Cerebellar cortex (tissue), 1 donor: ENCODE measurements at regions not wholly inside any gene's neighbourhood (a gene's known extent, or its start where the extent isn't known, plus 50 kb on each side); places are given as distances from the start of the nearest gene placed in this dataset.

Source experiments
- DNase-seq: peaks from one replicate; pipeline ENCODE4 v3.0.0-alpha.2; 2015; ENCODE audit warnings: low spot score

DNA sequence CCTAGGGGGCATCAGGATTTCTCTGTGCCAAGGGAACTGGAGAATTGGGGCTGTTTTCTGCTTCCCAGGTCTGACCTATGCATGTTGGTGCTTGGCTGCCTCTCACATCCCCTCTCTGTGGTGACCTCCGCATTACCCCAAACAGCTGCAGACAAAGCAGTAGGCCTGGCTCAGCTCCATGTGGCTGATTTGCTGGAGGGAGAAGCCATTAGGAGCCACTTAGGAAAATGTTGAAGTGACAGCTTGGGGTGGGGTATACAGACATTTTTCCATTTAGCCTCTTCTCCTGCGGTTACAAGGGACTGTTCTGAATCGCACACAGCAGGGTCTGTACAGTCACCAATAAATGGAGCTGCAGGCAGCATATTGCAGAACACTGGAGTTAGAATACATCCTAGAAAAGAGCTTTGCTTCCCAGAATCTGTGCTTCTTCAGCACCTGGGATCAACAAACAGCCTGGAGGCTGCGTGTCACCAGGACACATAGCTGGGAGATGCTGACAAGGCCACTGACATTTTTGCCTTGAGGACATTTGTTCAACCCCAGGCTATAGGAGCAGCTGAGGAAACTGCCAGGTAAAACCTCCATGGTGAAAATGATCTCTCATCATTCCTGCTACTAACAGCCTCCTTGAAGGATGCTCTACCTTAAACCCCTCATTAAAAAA lies 335.3 kb downstream of the DIRAS2 start:
- DNase-seq, result no peak

DNA sequence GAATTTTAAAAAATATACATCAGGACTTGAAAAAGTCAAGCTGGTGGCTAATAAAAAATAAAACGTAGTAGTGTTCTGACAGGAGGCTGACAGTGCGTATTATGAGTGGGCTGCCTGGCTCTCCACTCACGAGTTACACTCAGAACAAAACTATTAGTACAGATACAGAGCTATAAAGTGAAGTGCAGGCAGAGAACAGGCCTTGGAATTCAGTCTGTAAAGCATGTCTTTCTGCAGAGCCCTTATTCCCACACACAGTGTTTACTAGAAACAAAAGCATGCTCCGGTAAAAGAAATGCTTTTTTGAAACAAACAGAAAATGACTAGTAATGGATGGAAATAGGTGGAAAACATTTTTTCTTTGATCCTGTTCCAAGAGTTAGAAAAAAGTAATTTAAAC lies 334.7 kb downstream of the DIRAS2 start:
- no peak for DNase-seq

- DNase-seq, result no peak
Observed at GRCh38 chr9:90308691-90309090, 333.9 kb downstream of the DIRAS2 start.

DNA sequence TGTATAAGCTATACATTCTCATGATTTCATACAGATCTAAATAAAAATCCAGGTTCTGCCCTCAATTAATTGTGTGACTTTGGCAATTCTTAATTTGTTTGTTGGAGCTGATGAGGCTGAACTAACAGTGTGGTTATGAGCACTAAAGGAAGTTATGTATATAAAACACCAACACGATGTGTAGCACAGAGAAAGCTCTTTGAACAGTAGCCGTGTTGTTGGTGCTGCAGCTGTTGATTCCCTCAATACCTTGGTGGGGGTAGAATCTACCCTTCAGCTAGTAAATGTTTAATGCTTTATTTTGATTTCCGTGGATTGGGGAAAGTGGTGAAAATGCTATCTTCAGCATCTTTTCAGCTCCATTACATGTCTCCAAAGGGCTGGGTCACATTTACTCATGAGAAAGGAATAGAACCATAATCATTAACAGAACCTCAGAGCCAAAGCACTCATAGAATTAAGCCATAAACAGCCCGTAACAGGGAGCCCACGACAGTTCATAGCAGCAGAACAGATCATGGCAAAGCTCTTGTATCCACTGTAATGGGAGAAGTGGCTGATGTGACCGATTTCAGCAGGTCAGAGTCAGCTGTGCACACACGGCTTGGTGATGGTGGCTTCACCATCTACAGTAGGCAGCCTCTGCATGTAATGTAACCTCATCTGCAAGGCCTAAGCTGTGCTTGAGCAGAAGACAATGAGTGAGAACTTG lies 332.7 kb downstream of the DIRAS2 start:
- no peak for DNase-seq

DNA sequence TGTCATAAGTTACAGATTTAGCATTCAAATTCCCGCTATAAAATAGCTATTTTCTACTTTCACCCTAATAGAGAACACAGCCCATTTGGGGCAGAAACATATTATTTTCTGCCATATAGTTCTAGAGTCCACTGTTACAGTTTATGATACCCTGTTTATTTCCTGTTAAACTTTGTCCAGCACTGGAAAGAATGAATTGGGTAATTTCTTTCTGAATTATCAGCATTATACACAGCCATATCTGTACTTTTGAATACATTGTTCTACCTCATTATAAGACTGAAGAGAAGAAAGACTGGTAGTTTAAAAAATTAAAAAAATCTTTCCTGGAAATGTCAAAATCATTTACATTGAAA lies 332.1 kb downstream of the DIRAS2 start:
- DNase-seq, result no peak

DNA sequence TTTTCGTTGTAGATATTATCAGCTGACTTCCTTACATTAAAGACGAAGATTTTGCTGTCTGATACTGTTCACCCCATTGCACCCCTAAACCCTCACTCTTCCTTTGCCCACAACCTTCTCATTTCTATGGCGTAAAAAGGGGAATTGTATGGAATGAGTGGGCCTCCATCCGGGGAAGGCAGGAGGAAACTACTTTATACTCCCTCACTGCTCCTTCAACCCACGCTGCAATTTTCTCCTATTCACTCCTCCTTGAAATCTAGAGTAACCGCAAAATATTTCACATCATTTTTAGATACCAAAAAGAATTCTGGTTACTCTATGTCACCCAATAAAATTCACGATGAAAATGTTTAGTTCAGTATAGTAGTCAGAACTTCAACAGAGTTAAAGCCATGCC lies 330.8 kb downstream of the DIRAS2 start:
- no peak for DNase-seq

GRCh38 chr9:90322296-90322695 lies 320.3 kb downstream of the DIRAS2 start:
- DNase-seq, result no peak

DNA sequence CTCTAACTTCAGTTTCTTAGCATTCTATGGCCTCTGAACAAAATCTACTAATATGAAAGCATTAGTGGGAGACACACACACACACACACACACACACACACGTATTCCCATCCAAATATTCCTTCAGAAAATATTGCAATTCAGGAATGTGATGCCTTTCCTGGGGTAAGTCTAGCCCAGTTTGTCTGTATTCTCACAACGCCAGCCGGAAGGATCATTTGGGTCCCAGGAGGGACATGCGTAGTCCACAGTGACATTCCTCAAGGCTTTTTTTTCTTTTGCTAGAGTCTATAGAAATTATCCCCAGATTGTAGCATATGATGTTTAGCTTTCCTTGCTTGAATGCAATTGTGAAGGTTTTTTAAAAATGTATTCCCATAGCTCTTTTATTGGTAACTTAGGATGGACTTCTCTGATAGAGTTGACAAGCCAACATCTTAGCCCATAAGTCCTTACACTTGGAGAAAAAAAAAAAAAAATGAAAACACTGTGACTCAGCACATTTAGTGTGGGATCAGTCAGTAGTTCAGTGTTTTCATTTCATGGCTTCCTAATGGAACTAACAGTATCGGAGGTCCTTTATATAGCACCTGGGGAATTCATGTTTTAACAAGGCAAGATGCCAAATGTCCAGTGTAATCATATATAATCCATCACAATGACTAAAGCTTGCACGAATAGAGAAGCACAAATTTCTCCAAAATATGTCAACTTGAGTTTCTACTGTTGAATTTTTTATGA lies 316.5 kb downstream of the DIRAS2 start:
- no peak for DNase-seq

GRCh38 chr9:90330231-90330630 lies 312.4 kb downstream of the DIRAS2 start:
- DNase-seq, result no peak

DNA sequence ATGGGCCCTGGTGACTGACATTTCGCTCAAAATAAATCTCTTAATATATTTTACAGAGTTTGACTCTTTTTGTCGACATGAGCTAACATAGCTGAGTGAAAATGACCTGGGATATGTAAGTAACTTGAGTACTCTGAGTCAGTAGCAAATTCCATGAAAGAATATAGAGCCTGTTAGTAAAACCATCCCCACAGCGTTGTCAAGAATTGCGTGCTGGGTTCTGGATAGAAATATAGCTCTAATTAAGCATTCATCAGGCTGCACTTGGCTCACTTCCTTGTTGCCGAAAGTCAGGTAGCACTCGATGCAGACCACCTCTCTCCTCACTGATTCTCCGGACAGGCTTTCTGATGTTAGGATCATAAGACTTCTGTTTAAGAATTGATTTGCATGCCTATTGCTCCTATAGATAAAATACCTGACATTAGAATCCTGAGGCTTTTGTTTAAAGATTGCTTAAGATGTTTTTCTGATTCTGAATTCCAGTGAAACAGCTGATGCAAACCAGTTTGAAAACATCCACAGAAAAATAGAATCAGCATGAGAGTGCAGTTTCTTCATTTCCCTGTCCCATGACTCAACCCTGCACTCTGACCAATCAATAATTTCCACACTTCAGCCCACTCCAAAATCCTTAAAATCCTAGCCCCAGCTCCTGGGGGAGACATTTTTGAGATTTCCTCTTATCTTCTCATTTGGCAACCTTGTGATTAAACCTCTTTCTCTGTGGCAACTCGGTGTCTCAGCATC lies 310.6 kb downstream of the DIRAS2 start:
- no peak for DNase-seq

DNA sequence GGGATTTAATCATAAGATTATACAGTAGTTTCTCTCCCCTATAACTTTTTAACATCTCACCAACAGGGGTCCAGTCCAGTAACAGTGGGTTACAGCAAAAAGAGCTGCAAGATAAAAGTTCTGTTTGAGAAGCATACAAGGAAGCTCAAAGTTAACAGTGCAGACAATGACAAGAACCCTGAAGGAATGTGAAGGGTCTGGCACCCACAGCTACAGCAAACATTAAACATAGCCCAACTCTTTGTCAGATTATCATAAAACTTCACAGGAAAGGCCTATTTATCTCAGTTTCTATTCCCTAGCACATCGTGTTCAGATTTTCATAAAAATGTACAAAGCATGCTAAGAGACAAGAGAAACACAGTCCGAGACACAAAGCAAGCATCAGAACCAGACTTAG lies 309.4 kb downstream of the DIRAS2 start:
- no peak for DNase-seq

DNA sequence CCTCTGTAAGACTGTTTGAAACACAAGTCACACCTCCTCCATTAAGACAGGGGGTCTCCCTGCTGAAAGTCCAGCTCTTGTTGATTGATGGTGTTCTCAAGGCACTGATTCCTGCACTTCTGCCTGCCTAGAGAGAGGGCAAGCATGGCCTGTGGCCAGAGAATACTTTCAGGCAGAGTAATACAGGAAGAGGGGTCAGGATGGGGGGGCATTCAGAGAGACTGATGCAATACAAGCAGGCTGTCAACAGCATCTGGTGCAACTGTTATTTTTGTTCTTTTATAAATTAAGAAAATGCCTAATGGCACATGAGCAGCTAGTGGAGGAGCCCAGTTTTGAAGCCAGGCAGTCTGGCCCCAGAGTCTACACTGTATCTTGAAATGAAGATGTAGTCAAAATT lies 302.2 kb downstream of the DIRAS2 start:
- DNase-seq, result no peak

GRCh38 chr9:90342607-90343006 lies 300.0 kb downstream of the DIRAS2 start:
- DNase-seq, result no peak

- no peak for DNase-seq
Observed at GRCh38 chr9:90343366-90343765, 299.3 kb downstream of the DIRAS2 start.

DNA sequence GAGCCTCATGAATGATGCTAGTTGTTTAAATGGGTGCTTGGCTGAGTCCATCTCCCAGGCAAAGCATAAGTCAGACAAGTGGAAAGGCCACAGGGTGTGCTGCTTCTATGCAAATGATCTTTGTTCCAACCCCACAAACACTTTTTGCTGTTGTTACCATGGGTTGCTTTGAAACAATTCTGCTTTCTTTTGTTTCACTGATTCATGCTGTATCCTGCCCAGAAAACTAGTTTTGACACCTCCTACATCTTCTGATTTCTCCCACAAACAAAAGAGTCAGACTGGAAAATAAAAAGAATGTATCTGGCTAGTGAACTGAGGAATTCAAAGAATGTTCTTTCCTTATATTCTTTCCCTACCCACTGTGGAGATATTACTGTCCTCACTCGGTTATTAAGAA lies 298.6 kb downstream of the DIRAS2 start:
- no peak for DNase-seq

- DNase-seq, result no peak
Observed at GRCh38 chr9:90365666-90366065, 277.0 kb downstream of the DIRAS2 start.

DNA sequence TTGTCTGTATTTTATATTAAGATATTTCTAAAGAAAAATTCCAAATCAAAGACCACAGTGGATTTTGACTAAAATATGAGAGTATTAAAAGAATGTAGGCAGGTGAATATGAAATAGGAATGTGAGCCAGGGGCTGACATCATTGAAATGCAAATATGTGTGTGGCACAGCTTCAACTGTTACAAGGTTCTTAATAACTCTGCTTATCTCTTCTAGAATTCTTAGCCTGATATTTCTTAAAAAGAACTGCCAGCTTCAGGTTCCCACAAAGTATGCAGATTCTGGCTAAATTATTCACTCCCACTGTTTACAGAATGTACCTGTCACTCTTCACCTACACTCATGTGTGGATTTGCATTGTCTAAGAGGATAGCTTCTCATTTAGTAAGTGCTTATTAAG lies 274.4 kb downstream of the DIRAS2 start:
- DNase-seq, result no peak

DNA sequence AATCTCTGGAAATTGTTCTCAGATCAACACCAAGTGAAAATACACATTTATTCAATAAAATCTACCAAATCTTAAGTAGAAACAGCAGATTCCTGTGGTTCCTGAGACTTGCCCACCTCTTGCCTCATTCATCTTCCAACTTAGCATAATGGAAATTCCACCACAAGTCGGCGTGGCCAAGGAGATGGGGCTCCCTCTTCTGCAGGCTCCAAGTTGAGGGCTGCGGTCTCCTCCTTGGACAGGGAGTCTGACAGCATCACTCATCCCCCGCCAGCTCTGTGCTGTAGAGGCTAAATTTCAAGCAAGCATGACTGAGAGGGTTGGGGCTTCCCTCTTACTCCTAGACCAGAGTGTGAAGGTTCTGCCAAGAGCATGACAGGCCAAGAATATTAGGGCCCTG lies 273.7 kb downstream of the DIRAS2 start:
- DNase-seq, result no peak

- DNase-seq, result no peak
Observed at GRCh38 chr9:90379771-90380170, 262.9 kb downstream of the DIRAS2 start.

- no peak for DNase-seq
Observed at GRCh38 chr9:90385146-90385545, 257.5 kb downstream of the DIRAS2 start.

GRCh38 chr9:90393365-90394152 lies 249.1 kb downstream of the DIRAS2 start:
- no peak for DNase-seq

DNA sequence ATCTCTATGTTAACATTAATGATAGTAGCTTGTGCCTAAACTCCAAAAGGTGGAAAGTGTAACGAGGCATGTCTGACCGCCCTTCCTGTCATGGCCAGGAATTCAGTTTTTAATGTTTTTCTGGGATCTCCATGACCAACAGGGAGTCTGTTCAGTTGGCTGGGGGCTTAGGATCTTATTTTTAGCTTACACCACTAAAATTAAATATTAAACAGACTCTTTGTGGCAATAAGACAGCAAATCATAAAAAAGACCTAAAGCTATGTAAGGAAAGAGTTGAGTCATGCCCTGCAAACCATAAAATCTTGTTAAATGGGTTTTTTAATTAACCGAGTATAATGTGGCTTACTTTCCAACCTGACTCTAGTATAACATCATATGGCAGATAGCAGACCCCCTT lies 247.8 kb downstream of the DIRAS2 start:
- no peak for DNase-seq
